Activated naive CD8-positive, alpha-beta T cell (primary cell): ENCODE measurements at regions not wholly inside any gene's neighbourhood (a gene's known extent, or its start where the extent isn't known, plus 50 kb on each side); places are given as distances from the start of the nearest gene placed in this dataset.
"Not testable (repeated sequence)": the region's sequence is repeated elsewhere in the genome, so short reads cannot be mapped to it uniquely, and the experiment has no call there.

Experiments used
- H3K27ac Mint-ChIP-seq: one replicate; pipeline ENCODE4 v1.8.0; 2021; ENCODE audit warnings: mixed read lengths
- H3K27me3 Mint-ChIP-seq: one replicate; pipeline ENCODE4 v1.8.0; 2021; ENCODE audit warnings: mixed read lengths
- H3K36me3 Mint-ChIP-seq: one replicate; pipeline ENCODE4 v1.8.0; 2021; ENCODE audit warnings: mixed read lengths
- H3K4me1 Mint-ChIP-seq: one replicate; pipeline ENCODE4 v1.8.0; 2021; ENCODE audit warnings: low read depth, mixed read lengths
- H3K4me3 Mint-ChIP-seq: one replicate; pipeline ENCODE4 v1.8.0; 2021; ENCODE audit warnings: mild to moderate bottlenecking, mixed read lengths
- H3K9me3 Mint-ChIP-seq: one replicate; pipeline ENCODE4 v1.8.0; 2021; ENCODE audit warnings: low read depth, mixed read lengths

GRCh38 chr1:30092051-30092858, 631.1 kb downstream of the MATN1 start:
- Mint-ChIP-seq H3K4me3 (no peak overlapping the region), H3K36me3 (no peaks in the 10 kb centered on the region), H3K4me1 (no peaks in the 10 kb centered on the region), H3K9me3 (peaks cover 16% of the 10 kb centered on the region), H3K27ac (no peak overlapping the region), H3K27me3 (peaks cover 10% of the 10 kb centered on the region)

- no peaks in the 10 kb centered on the region for H3K36me3 Mint-ChIP-seq
- H3K4me3 Mint-ChIP-seq, result no peak overlapping the region
- peaks cover 16% of the 10 kb centered on the region for H3K9me3 Mint-ChIP-seq
- H3K4me1 Mint-ChIP-seq, result no peaks in the 10 kb centered on the region
- no peak overlapping the region for H3K27ac Mint-ChIP-seq
- peaks cover 16% of the 10 kb centered on the region for H3K27me3 Mint-ChIP-seq
Measured at GRCh38 chr1:30090162-30090820, 633.1 kb downstream of the MATN1 start.

GRCh38 chr1:30089024-30089430, 634.4 kb downstream of the MATN1 start:
- H3K27ac Mint-ChIP-seq, result no peak overlapping the region
- no peaks in the 10 kb centered on the region for H3K4me1 Mint-ChIP-seq
- no peak overlapping the region for H3K4me3 Mint-ChIP-seq
- H3K36me3 Mint-ChIP-seq, result no peaks in the 10 kb centered on the region
- peaks cover 16% of the 10 kb centered on the region for H3K27me3 Mint-ChIP-seq
- H3K9me3 Mint-ChIP-seq, result peaks cover 16% of the 10 kb centered on the region

GRCh38 chr1:30088594-30088993, 634.8 kb downstream of the MATN1 start:
- Mint-ChIP-seq H3K36me3 (no peaks in the 10 kb centered on the region), H3K27ac (no peak overlapping the region), H3K27me3 (peaks cover 18% of the 10 kb centered on the region), H3K9me3 (peaks cover 16% of the 10 kb centered on the region), H3K4me1 (no peaks in the 10 kb centered on the region), H3K4me3 (no peak overlapping the region)

- Mint-ChIP-seq H3K4me3 (no peak overlapping the region), H3K36me3 (no peaks in the 10 kb centered on the region), H3K27me3 (peaks cover 20% of the 10 kb centered on the region), H3K9me3 (peaks cover 11% of the 10 kb centered on the region), H3K4me1 (no peaks in the 10 kb centered on the region), H3K27ac (no peak overlapping the region)
Measured at GRCh38 chr1:30087465-30087864, 635.9 kb downstream of the MATN1 start.

- Mint-ChIP-seq H3K9me3 (peaks cover 2% of the 10 kb centered on the region), H3K4me3 (no peak overlapping the region), H3K27me3 (peaks cover 26% of the 10 kb centered on the region), H3K36me3 (no peaks in the 10 kb centered on the region), H3K4me1 (no peaks in the 10 kb centered on the region), H3K27ac (no peak overlapping the region)
Measured at GRCh38 chr1:30085811-30086770, 637.3 kb downstream of the MATN1 start.

- H3K36me3 Mint-ChIP-seq, result no peaks in the 10 kb centered on the region
- no peak overlapping the region for H3K27ac Mint-ChIP-seq
- no peaks in the 10 kb centered on the region for H3K4me1 Mint-ChIP-seq
- H3K27me3 Mint-ChIP-seq, result peaks cover 27% of the 10 kb centered on the region
- no peaks in the 10 kb centered on the region for H3K9me3 Mint-ChIP-seq
- H3K4me3 Mint-ChIP-seq, result no peak overlapping the region
Measured at GRCh38 chr1:30084909-30085571, 638.3 kb downstream of the MATN1 start.

GRCh38 chr1:30083800-30084464, 639.5 kb downstream of the MATN1 start:
- no peaks in the 10 kb centered on the region for H3K9me3 Mint-ChIP-seq
- no peak overlapping the region for H3K27ac Mint-ChIP-seq
- no peaks in the 10 kb centered on the region for H3K36me3 Mint-ChIP-seq
- H3K4me1 Mint-ChIP-seq, result no peaks in the 10 kb centered on the region
- no peak overlapping the region for H3K4me3 Mint-ChIP-seq
- H3K27me3 Mint-ChIP-seq, result peaks cover 20% of the 10 kb centered on the region

- Mint-ChIP-seq H3K36me3 (no peaks in the 10 kb centered on the region), H3K4me1 (no peaks in the 10 kb centered on the region), H3K27ac (no peak overlapping the region), H3K4me3 (no peak overlapping the region), H3K27me3 (peaks cover 14% of the 10 kb centered on the region), H3K9me3 (no peaks in the 10 kb centered on the region)
Measured at GRCh38 chr1:30081379-30082102, 641.8 kb downstream of the MATN1 start.

- not testable (repeated sequence) for H3K27me3 Mint-ChIP-seq, H3K27ac Mint-ChIP-seq, H3K9me3 Mint-ChIP-seq, H3K4me1 Mint-ChIP-seq, H3K36me3 Mint-ChIP-seq, H3K4me3 Mint-ChIP-seq
Measured at GRCh38 chr1:30075916-30076315, 647.5 kb downstream of the MATN1 start.

- no peaks in the 10 kb centered on the region for H3K9me3 Mint-ChIP-seq
- no peak overlapping the region for H3K4me3 Mint-ChIP-seq
- peaks cover 6% of the 10 kb centered on the region for H3K27me3 Mint-ChIP-seq
- no peaks in the 10 kb centered on the region for H3K4me1 Mint-ChIP-seq
- H3K36me3 Mint-ChIP-seq, result no peaks in the 10 kb centered on the region
- H3K27ac Mint-ChIP-seq, result no peak overlapping the region
Measured at GRCh38 chr1:30068787-30069472, 654.5 kb downstream of the MATN1 start.

- H3K4me1 Mint-ChIP-seq, result no peaks in the 10 kb centered on the region
- H3K27me3 Mint-ChIP-seq, result peaks cover 4% of the 10 kb centered on the region
- no peaks in the 10 kb centered on the region for H3K36me3 Mint-ChIP-seq
- no peak overlapping the region for H3K27ac Mint-ChIP-seq
- H3K4me3 Mint-ChIP-seq, result no peak overlapping the region
- no peaks in the 10 kb centered on the region for H3K9me3 Mint-ChIP-seq
Measured at GRCh38 chr1:30064547-30064946, 658.8 kb downstream of the MATN1 start.

- no peak overlapping the region for H3K4me3 Mint-ChIP-seq
Measured at GRCh38 chr1:30063621-30064280, 659.6 kb downstream of the MATN1 start.

More at GRCh38 chr1:30063621-30064280, 659.6 kb downstream of the MATN1 start:
- H3K36me3 Mint-ChIP-seq, result no peaks in the 10 kb centered on the region
- no peak overlapping the region for H3K27ac Mint-ChIP-seq
- H3K27me3 Mint-ChIP-seq, result peaks cover 2% of the 10 kb centered on the region
- H3K9me3 Mint-ChIP-seq, result no peaks in the 10 kb centered on the region
- H3K4me1 Mint-ChIP-seq, result no peaks in the 10 kb centered on the region
